ENCODE measurements at regions not wholly inside any gene's neighbourhood (a gene's known extent, or its start where the extent isn't known, plus 50 kb on each side); places are given as distances from the start of the nearest gene placed in this dataset.

DNA sequence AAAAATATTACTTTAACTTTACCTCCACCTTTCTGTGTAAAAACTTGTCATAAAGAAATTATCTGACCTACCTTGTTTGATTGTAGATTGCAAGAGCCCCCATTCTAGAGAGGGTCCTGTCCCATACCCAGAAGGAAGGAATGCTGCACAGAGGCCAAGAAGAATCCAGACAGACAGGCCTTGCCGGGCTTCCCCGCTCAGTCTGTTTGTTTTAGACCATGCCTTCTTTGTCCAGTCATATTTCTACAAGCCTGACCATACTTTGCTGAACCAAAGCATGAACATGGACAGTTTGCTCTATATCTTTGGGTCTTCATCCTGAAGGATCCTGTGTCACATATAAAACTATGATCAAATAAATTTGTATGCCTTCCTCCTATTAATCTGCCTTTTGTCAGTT is 95.8 kb upstream of the MYCBP2 start:
- DNase-seq, result no peak

DNA sequence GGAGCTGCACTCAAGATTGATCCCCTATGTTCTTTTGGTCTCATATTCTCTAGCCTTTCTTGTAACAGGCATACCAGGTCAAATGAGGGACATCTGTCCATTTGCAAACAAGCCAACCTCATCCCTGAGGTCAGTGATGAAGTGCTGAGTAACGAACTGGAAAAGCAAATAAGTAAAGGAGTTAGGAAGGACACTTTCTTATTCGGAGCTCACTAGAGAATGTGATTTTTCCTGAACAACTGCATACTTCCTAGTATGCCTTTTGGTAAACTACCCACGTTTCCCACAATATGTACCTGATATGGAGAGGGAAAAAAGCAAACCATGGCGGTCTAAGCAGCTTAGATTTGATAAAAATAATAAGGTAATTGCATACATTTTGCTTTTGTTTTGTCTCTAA is 91.0 kb upstream of the MYCBP2 start:
- DNase-seq, result no peak

GRCh38 chr13:77416666-77417212 is 89.8 kb upstream of the MYCBP2 start:
- DNase-seq, result no peak

- DNase-seq, result no peak
Observed at GRCh38 chr13:77415253-77416071, 88.6 kb upstream of the MYCBP2 start.

- DNase-seq, result no peak
Observed at GRCh38 chr13:77412860-77413259, 86.0 kb upstream of the MYCBP2 start.

DNA sequence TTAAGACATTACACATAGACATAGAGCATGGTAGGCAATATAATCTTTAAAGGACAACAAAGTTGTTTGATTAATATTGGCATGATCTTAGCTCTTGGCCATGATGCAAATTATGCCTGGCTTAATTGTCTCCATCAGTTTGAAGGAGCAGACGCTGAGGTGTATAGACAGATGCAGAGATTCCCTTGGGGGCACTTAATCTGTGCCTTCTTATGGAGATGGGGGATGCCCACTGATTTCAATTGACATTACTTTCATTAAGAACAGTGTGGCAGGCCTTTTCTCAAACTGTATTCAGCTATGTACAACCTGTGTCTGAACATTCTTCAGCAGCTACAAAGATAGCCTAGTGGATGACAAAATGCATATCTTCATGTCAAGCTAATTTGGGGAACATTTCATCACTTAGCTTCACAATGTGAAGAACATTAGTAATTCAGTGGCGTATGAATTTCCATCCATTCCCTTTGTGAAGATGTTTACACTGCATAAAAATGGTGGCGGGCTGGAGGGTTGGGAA is 85.3 kb upstream of the MYCBP2 start:
- no peak for DNase-seq

DNA sequence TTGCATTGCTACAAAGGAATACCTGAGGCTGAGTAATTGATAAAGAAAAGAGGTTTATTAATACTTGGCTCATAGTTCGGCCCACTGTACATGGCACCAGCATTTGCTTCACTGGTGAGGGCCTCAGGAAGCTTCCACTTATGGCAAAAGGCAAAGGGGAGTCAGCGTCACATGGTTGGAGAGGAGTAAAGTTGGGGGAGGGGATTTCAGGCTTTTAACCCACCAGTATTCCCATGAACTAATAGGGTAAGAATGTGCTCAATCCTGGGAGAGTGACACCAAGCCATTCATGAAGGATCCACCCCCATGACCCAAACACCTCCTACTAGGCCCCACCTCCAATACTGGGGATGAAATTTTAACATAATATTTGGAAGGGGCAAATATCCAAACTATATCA is 82.5 kb upstream of the MYCBP2 start:
- no peak for DNase-seq

GRCh38 chr13:77406644-77407440 is 79.9 kb upstream of the MYCBP2 start:
- DNase-seq, result no peak

DNA sequence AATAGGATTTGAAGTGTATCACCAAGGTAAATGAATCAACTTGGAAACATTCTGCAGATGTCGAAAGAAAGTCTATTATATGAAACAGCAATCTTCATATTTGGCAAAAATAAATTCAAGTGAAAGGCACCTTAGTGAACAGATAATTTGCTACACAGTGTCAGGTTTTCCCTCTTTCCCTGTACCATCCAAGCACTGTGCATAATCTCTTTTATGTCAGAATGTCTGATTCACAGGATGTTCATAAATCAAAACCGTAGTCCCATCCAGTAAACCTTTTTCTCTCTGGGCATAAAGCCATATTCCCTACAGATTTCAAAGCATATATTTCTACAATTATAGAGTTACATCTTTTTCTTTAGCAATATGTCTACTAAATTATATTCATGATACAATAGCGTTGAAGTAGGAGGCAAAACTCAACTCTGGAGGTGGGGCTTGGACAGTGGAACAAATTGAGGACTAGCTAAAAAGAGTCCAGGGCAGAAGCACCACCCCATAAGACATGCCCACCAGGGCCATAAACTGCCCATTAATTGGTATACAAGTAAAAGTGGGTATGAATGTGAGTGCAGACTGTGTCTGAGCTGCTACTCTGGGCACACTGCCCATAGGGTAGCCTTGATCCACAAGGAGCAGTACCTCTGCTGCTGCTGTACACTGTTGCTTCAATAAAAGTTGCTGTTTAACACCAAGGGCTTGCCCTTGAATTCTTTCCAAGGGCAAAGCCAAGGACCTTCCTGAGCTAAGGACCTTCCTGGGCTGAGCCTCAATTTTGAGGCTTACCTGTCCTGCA is 72.1 kb upstream of the MYCBP2 start:
- no peak for DNase-seq

DNA sequence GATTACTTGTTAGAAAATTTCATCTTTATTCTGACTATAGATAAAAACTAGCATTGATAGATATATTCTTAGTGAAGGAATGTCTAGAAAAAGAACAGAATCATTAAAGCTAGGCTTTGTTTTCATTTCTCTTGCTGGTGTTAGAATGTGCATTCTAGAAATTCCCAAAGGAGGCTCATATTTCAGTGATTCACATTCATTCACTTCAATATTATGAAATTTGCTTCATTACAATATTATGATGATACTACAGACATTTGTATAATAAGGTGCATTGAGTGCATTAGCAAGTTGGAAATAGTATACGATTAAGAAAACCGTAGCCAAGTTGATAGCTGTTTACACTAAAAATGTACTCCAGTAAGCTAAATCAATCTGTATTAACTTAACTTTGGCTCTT is 70.7 kb upstream of the MYCBP2 start:
- DNase-seq, result no peak

DNA sequence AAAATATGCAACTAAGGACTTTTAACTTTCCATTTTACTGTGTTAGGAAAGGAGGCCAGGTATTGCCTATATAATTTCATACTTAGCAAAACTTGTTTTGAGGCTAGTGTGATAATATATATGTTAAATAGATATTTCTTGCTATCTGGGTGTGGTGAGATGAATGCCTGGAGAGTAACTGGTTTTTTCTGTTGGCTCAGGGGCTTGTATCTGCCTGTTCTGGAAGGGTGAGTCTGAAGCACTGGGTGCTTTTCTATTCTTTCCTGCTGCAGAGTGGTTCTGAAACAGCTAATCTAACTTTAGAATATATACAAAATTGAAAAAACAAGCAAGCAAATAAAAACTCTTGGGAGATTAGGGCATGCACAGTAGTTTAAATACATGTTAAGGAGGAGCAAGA is 64.6 kb upstream of the MYCBP2 start:
- no peak for DNase-seq

DNA sequence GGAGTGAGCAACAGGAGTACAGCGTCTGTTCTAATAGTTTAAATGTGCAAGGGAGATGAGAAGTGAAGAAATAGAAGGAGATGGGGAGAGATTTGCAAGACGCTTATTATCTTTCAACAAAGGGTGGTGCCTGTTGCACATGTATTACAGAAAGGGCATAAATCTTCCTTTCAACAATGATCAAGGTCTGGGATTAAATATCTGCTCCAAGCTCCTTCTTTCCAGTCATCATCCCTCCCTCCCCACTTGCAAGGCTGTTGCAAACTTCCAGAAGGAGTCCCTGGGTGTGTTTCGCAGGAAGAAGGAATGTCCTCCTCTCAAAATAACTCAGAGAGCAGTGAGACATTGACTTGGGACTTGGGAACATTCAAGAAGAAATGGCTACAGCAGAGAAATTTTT is 63.5 kb upstream of the MYCBP2 start:
- no peak for DNase-seq

DNA sequence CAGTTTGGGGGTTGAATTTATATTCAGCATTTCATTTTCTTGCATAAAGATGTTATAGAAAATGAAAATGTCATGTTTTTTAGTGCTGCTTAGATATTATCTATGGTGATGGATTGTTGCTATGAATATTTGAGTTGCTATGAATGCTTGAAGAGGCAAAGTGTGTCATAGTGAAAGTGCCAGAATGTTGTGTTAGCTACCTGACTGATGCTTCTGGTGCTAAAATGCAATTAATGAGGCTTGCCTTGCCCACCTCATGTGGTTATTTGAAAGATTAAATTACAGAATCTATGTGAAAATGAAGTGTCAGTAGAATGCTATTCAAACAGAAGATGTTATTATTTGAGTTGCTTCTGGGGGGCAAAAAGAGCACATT is 62.7 kb upstream of the MYCBP2 start:
- no peak for DNase-seq

GRCh38 chr13:77388944-77389624 is 62.2 kb upstream of the MYCBP2 start:
- no peak for DNase-seq

DNA sequence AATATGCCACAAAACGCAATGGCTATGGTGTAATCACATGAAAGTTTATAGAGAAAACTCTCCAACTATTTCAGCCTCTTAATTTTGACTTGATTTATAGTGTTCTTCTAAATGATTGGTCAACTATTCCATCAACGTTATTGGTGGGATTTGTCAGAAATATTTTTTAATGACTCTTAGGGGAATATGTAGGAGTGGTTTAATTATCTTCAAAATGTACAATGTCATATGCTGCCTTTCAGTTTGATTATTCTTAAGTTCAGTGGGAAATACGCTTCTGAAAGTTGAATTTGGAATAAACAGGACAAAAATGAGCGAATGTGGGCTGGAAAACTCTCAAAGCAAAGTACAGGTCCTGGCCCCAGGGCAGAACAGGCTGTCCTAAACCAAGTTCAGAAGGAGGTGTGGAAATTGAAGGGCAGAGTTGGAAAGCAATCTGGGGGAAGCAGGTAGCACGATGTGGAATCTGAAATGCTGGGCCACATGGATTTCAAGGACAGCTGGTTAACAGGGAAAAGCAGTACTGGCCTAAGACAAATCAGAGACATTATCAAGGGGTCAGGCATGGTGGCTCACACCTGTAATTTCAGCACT is 60.8 kb upstream of the MYCBP2 start:
- DNase-seq, result no peak

DNA sequence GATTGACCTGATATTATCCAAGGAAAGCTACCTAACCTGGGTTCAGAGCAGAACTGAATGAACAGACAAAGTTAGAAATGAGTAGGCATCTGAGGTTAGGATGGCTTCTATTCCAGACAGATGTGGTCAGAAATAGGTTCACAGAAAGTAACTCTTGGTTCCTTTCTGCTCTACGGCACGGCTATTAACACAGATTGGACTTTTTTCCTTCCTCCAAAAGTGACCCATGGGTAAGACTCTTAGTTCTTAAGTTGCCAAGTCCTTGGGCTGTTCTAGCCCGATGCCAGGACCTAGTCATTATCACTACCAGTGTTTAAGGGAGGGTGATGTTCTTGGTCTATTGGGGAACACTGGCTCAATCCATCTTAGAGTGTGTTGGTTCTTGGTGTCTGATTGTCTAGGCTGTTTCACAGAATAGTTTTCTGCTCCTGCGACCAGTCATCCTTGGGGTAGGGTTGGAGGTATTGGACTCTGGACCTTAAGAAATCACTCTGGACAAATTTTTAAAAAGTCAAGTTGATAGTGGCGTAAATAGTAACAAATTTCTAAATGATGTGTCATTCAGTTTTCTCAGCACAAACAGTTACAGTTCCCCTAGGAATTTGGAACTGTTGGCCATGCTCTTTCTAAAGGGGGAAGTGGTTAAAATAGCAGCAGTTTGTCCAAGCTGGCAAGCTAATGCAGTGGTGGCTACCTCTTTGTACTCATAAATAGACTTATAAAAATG is 60.1 kb upstream of the MYCBP2 start:
- no peak for DNase-seq

DNA sequence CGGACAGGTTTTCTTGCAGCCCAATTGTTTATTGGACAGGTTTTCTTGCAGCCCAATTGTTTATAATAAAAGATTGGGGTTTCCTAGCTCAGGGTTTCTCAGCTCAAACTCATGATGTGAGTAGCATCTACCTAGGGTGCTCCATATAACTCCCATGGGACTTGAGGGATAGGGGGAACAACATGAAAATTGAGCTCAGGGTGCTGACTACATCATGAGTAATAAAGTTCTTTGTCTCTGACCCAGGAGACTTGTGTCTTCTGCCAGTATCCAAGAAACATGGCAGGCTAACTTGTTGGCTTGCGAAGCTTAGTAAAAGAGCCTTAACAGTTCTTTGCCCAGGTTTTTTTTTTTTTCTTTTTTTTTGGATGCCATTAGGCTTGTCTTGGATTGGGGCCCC is 59.2 kb upstream of the MYCBP2 start:
- DNase-seq, result no peak

- no peak for DNase-seq
Observed at GRCh38 chr13:77384999-77385398, 58.1 kb upstream of the MYCBP2 start.

GRCh38 chr13:77383097-77383496 is 56.2 kb upstream of the MYCBP2 start:
- no peak for DNase-seq

DNA sequence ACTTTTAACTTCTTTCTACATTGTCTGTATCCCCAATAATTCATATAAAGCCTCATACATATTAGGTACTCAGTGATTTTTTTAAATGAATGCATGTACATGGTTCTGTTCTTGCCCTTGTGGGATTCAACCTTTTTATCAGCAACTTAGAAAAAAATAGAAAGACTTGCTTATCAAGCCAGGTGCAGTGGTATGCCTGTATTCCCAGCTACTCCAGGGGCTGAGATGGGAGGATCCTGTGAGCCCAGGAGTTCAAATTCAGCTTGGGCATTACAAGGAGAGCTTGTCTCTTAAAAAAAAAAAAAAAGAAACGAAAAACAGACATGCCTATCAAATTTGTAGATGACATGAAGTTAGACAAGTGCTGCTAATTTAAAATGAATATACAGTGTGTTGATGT is 54.2 kb upstream of the MYCBP2 start:
- DNase-seq, result no peak

DNA sequence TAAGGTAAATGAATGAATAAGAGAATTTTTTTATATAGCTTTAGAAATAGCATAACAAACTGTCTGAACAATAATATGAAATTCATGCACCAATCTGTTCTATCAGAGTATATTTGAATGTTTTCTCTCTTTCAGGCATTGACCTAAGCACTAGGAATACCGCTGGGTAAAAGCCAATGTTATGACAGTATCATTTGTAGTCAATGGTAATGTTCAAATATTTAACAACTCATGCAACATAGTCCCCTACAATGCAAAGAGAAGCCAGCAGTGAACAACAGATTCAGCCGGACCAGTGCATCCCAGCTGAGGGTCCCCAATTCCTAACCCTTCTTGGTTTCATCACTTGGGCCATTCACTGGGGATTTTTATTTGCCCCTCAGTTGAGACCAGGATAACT is 52.6 kb upstream of the MYCBP2 start:
- no peak for DNase-seq

Data from activated effector memory CD4-positive, alpha-beta T cell treated with anti-CD3 and anti-CD28 coated beads, Interleukin-2, amount 50 U/mL, for 16 hours (primary cell).